Renal cortex interstitium (tissue), 11 donors: ENCODE measurements at regions not wholly inside any gene's neighbourhood (a gene's known extent, or its start where the extent isn't known, plus 50 kb on each side); places are given as distances from the start of the nearest gene placed in this dataset.
A peak's percentile ranks its signal among the peaks of the same experiment; 100 is the strongest.
"Not testable (repeated sequence)": the region's sequence is repeated elsewhere in the genome, so short reads cannot be mapped to it uniquely, and the experiment has no call there.

Source experiments
- DNase-seq, 11 donors: peaks; one replicate each; pipeline ENCODE4 v3.0.0-alpha.2; 2013; ENCODE audit warnings: low read depth in 9 of 11, low spot score in 4 of 11; ENCODE audit errors: extremely low read depth in 1 of 11

DNA sequence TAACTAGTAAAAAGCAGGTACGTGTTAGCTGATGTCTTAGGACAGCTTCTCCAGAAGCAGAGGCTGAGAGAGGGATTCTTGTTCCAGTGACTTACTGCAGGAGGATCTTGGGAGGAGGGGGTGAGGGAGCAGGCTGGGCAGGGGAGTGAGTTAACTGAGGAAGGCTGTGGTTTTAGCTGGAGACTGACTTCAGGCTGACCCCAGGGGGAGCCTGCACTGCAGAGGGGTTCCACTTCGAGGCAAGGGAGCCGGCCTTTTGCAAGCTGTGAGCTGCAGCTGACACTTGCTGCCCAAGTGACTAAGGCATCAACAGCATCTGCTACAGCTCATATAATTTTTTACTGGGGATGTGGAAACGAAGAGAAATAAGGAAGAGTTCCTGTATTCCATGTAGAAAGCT, 50.4 kb upstream of the SOD1 start:
- no peak for DNase-seq

DNA sequence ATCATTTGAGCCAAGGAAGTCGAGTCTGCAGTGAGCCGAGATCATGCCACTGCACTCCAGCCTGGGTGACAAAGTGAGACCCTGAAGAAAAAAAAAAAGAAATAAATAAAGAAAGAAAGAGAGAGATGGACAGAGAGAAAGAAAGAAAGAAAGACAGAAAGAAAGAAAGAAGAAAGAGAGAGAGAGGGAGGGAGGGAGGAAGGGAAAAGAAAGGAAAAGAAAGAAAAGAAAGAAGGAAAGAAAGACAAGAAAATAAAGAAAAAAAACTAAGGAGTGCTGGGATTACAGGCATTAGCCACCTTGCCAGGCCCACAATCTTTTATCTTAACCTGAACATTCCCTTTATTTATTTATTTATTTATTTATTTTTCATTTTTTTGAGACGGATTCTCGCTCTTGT, 51.7 kb upstream of the SOD1 start:
- DNase-seq = no peak

DNA sequence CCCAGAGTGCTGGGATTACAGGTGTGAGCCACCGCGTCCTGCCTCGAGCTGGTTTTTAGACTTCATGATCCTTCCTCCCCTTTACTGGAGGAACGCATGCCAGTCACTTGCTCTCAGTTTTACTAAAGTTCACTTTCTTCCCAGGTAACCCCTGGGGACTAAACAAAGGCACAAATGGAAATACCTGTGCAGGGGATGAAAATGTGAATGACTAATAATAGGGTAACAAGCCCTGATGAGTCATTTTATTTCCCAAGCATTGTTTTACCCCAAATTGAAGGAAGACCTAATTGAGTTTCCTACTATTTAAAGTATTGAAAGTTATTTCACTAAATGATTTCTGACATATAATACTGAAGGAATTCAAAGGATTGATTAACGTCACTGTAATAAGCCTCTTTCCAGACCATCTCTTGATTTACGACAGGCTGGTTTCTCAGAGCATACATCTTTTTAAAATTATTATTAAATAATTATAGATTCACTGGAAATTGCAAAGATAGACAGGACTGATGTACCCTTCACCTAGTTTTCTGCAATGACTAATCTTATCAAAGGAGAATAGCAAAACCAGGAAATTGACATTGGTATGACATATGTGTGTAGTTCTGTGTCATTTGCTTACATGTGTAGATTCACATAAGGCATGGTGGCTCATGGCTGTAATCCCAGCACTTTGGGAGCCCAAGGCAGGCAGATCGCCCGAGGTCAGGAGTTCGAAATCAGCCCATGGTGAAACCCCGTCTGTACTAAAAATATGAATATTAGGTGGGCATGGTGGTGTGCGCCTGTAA, 53.2 kb upstream of the SOD1 start:
- no peak for DNase-seq

DNA sequence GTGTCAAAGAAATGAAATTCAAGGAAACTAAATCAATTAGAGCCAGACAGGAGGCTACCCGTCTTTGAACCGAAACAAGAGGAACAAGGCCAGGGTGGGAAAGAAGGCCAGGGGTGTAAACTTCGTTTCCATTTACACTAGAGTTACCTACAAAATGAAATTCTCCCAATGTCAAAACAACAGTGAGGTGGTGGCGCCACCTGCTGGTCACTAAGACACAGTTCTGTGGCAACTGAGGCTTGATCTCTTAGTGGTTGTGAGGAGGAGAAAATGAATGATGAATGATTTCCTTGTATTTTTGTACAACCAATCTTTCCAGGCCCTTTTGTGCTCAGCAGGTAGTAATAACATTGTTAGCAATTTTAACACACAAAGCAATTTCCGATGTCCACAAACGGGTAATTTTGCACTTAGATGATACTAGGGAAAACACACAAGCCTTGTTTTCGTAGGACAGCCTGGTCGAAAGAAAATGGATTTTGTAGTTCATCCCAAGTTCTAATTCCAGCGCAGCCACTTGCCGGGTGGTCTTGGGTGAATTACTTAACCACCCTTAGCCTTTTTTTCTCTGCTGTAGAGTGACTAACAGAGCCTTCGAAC, 54.8 kb upstream of the SOD1 start:
- peak; percentile 33 to 62 (median 55) for DNase-seq

DNA sequence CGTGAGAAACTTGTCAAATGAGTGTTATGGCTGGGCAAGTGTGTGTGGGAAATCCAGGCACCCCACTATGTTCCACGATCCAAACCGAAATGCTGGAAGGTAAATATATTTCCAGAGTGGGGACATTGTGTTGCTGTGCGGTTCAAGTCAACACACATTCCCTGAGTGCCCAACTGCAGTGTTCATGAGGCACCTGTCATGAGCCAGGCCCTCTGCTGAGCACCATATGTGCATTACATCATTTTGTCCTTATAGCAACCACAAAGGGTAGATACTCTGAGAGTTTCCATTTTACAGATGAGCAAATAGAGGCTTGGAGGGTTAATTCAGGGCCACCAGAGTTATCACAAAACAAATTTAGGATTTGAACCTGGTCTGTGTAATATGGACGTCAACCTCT, 59.9 kb upstream of the SOD1 start:
- DNase-seq = no peak

DNA sequence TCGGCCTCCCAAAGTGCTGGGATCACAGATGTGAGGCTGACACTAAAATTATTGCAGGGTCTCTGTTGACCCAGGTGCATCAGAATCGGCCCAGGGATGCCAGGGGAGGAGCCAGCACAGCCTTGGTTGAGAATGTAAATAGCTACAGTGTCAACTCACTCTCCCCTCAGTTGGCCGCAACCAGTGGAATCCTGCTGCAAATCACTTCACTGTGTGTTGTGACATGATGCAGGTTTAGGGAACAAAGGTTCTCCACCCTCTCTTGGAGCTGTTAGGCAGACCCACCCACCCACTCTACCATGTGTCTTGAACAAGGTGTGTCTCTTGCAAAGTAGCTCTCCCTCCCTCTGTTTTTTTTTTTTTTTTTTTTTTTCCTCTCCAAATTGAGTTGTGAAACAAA, 60.5 kb upstream of the SOD1 start:
- DNase-seq = no peak

DNA sequence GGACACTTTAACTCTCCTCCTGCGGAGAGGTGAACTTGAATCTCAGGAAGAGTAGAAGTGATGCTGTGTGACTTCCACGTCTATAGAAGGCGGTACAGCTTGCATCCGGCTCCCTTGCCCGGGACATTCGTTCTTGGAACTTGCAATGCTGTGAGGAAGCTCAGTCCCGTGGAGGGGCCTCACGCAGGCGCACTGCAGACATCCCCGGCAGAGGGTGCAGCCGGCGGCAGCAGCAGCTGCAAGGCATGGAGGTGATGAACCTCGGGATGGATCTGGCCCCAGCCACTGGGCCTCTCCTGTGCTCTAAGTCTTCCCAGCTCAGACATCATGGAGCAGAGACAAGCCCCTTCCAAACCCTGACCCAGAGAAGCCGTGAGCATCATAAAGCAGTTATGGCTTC, 61.8 kb upstream of the SOD1 start:
- no peak for DNase-seq

DNA sequence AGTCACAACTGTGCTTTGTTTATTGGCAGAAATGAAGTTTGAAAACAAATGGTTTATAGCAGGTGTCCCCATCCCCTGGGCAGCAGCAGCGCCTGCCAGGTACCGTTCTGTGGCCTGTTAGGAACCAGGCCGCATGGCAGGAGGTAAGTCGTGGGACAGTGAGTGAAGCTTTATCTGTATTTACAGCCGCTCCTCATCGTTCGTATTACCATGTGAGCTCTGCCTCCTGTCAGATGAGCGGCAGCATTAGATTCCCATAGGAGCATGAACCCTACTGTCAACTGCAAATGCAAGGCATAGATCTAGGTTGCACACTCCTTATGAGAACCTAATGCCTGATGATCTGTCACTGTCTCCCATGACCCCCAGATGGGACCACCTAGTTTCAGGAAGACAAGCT, 63.4 kb upstream of the SOD1 start:
- no peak for DNase-seq

DNA sequence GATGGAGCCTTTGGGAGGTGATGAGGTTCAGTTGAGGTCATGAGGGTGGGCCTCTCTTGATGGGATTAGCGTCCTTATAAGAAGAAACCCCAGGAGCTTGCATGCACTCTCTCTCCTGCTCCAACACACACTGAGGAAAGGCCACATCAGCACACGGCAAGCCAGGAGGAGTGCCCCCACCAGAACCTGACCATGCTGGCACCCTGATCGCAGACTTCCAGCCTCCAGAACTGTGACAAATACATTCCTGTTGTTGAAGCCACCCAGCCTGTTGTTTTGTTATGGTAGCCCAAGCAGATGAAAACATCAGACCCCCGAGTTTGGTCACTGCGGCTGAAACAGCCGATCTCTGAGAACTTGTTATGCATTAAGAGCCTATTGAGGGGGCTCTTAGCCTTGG, 64.8 kb upstream of the SOD1 start:
- no peak for DNase-seq

DNA sequence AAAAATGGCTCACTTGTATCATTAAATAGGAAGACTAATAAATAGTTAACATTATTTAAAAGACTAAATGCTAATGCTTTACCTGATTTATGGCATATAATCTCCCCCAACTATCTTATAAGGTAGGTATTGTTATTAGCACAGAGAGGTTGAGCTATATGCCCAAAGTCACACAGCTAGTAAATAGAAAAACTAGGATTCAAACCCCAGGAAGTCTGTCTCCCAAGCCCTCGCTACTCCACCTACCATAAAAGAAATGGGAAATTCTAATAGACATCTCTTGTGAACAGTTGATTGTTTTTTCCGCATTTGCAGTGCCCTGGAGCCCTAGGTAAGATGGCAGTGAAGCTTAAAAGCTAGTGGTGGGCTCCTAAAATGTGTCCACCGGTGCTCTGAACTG, 65.2 kb upstream of the SOD1 start:
- DNase-seq = no peak

DNA sequence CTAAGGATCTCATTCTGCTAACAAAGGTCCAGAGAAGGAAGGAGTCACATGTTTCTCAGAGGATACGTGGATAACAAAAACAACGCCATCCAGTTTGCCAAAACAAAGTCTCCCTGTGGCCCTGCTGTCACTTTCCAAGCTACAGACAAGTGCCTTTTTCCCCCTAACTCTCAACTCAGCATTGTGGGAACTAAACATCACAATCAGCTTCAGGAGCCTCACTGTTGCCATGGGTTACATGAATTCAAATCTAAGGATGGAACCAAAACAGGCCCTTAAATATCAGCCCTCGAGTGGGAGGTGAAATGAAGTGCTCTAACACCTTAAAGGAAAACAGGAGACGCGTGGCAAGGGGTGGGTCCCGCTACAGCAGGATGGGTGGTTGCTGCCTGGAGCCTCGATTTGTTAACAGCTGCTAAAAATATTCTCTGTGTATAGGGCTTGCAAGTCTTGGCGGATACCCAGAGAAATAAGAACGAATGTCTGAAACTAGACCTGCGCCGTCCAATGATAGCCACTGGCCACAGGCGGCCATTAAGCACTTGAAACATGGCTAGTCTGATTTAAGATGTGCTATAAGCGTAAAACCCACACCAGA, 66.4 kb upstream of the SOD1 start:
- DNase-seq = no peak

DNA sequence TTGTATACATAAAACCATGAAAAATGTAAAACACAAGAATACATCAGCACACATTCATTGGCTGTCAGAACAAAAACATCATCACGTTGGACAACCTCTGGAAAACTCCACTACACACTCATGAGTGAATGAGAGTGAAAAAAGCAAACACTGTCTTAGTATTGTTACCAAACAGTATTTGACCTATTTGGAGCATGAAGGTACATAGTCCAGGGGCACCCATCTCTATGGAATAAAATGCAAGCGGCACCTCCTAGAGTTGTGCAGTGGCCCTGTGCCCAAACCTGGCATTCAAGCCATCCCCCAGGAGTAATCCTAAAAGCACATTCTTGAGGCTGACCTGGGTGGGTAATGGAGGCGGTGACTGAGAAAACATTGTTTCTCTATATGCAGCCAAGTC, 67.0 kb upstream of the SOD1 start:
- no peak for DNase-seq

DNA sequence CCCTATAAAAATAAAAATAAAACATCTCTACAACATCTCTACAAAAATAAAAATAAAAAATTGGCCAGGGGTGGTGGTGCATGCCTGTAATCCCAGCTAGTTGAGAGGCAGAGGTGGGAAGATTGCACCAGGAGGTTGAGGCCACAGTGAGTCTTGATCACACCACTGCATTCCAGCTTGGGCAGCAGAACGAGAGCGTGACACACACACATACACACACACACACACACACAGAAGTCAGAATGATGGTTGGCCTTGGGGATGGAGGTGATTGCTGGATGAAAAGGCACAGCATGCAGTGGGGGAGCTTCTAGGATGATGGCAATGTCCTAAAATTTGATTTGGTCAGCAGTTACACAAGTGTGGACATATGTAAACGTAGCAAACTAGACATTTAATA, 69.7 kb upstream of the SOD1 start:
- no peak for DNase-seq

DNA sequence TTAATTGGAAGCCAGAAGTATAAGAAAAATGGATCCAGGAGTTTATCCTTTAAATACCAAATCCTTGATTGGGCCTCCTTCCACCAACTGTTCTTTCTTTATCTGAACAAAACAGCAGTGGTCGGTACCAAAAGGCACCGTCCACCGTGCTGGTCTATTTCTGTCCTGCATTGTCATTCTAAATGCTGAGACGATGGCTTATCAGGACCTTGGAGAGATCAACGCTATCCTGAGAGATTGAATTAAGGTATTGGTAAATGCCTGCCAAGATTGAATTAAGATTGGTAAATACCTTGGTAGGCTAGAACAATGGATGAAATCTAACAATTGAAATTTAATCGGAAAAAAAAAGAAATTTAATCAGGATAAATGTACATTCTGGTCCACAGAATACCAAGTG, 73.4 kb upstream of the SOD1 start:
- DNase-seq = no peak

DNA sequence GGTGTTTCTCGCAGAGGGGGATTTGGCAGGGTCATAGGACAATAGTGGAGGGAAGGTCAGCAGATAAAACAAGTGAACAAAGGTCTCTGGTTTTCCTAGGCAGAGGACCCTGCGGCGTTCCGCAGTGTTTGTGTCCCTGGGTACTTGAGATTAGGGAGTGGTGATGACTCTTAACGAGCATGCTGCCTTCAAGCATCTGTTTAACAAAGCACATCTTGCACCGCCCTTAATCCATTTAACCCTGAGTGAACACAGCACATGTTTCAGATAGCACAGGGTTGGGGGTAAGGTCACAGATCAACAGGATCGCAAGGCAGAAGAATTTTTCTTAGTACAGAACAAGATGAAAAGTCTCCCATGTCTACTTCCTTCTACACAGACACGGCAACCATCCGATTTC, 75.6 kb upstream of the SOD1 start:
- not testable (repeated sequence) for DNase-seq

DNA sequence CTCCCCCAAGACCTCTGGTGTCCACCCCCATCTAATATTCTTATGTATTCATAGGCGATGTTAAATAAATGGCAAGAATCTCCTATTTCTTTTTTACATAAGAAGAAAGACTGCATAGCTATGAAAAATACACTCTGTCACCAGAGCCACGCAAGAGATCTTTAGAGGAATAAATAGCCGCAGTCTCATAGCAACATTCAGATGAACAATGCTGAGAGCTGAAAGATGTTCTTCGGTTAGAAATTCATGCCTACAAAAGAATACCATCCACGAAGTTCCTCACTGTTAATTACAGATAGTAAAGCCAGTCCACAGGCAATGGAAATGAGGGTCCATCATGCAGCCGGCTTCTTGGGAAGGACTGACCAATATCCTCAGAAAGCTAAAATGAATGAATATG, 76.0 kb upstream of the SOD1 start:
- no peak for DNase-seq

DNA sequence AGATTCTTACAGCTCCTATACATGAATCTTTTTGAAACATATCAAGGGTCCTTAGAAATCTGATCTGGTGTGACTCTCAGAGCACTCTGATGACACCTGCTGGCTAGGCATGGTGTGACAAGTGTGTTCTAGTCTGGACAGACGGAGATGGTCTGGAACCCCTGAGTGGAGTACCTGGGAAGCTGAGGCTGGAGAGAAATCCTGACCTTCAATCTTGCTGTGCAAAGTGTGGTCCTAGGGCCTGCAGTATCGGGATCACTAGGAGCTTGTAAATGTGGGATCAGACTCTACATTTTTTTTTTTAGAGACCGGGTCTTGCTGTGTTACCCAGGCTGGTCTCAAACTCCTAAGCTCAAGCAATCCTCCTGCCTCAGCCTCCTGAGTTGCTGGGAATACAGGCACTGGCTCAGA, 78.6 kb upstream of the SOD1 start:
- peak in 8 of 11 donors; percentile 51 to 73 (median 60) for DNase-seq

DNA sequence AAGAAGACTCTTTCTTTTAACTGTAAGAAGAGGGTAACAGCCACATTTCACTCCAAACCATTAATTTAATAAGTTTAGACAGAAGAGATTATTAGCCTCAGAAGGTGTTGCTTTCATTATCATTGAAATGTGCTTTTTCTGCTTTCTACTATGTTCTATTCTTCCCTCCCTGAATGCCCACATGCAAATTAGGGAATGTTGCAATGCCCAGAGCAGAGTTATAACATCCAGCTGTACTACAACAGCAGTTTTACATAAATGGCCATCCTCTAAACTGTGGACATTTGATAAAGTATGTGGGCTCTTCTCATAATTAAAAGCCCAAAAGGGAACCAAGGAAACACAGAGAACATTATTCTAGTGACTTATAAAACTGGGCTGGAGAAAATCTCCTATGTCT, 82.2 kb upstream of the SOD1 start:
- DNase-seq = no peak

DNA sequence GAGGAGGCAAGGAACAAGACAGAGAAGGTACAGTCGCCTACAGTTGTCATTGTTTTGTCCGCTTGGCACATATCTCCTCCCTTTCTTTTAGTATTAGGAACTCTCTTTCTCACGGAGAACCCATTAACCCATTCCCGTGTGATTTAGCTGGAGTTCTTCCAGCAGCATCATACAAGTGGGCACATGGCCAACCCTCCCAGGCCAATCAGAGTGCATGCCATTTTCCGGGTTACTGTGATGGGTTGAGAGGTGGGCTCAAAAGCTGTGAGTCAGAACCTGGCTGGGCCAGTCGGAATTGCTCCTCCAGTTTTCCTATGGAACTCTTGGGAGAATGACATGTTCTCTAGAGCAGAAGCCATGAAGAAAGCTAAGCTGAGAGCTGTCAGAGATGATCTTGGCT, 83.1 kb upstream of the SOD1 start:
- DNase-seq = no peak

DNA sequence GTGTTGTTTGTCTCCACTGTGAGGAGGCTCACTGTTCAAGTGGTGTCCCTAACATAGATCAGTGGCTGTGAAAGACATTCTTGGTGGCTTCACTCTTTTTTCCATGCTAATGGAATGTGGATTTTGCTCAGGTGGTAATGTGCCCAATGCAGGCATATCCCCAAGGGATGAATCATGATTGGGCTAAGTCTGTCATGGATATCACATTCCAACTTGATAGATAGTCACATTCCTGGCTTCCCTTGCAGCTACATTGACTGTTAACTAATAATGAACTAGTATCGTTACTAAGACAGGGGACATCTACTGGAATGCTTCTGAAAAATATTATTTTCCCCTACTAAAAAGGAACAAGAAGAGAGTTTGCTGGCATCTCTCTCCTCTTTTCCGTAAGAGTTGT, 86.3 kb upstream of the SOD1 start:
- no peak for DNase-seq

DNA sequence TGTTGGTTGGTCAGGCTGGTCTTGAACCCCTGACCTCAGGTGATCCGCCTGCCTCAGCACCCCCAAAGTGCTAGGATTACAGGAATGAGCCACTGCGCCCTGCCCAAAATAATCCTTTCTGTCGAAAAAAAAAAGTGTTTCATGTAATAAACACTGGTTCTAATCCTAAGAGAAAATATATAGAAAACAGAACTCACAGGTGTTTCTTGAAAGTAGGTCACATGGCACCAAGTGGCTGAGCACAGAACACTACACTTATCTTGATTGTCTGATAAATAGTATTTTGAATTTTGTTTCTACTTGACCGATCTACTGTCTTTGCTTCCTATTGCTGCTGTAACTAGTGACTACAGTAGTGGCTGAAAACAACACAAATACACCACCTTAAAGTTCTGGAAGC, 87.6 kb upstream of the SOD1 start:
- no peak for DNase-seq
